GM13977 (cell line): ENCODE measurements at regions not wholly inside any gene's neighbourhood (a gene's known extent, or its start where the extent isn't known, plus 50 kb on each side); places are given as distances from the start of the nearest gene placed in this dataset.
"Not testable (repeated sequence)": the region's sequence is repeated elsewhere in the genome, so short reads cannot be mapped to it uniquely, and the experiment has no call there.

Source experiments
- DNase-seq: peaks from one replicate; pipeline ENCODE4 v3.0.0; 2012; ENCODE audit warnings: low spot score
- in situ Hi-C: fragments of 300-500 bp; cut with MboI; formaldehyde crosslinking; loops from one replicate; pipeline ENCODE4 v1.12.0; 2022; ENCODE audit warnings: low sequenced_read_pairs, low pct_unique_long_range_greater_than_20kb, mixed read lengths, inconsistent platforms; ENCODE audit not compliant: unreplicated experiment
- TF ChIP-seq, protein P1 (sequence below): IDR thresholded peaks from 2 replicates; pipeline ENCODE4 v1.5.1; 2012; ENCODE audit warnings: mild to moderate bottlenecking, control low read depth; ENCODE audit not compliant: insufficient read depth; ENCODE audit errors: extremely low read depth, missing control alignments

DNA sequence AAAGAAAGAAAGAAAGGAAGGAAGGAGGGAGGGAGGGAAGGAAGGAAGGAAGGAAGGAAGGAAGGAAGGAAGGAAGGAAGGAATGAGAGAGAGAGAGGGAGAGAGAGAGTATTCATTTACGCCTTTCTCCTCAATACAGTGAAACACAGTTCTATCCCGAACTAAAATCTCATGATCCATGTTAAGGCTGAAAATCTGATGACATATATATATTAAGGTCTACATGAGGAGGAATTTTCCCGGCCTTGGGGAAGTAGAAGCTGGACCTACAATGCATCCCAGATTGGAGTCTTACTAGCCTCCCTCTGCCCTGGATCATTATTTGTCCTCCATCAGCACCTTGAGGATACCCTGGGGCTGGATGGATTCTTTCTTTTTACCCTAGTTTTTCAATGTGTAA, 95.1 kb upstream of the DAPK1 start:
- DNase-seq: no peak
- in situ Hi-C loops: no loop called here
- TF ChIP-seq, protein P1, sequence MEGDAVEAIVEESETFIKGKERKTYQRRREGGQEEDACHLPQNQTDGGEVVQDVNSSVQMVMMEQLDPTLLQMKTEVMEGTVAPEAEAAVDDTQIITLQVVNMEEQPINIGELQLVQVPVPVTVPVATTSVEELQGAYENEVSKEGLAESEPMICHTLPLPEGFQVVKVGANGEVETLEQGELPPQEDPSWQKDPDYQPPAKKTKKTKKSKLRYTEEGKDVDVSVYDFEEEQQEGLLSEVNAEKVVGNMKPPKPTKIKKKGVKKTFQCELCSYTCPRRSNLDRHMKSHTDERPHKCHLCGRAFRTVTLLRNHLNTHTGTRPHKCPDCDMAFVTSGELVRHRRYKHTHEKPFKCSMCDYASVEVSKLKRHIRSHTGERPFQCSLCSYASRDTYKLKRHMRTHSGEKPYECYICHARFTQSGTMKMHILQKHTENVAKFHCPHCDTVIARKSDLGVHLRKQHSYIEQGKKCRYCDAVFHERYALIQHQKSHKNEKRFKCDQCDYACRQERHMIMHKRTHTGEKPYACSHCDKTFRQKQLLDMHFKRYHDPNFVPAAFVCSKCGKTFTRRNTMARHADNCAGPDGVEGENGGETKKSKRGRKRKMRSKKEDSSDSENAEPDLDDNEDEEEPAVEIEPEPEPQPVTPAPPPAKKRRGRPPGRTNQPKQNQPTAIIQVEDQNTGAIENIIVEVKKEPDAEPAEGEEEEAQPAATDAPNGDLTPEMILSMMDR: no peak

DNA sequence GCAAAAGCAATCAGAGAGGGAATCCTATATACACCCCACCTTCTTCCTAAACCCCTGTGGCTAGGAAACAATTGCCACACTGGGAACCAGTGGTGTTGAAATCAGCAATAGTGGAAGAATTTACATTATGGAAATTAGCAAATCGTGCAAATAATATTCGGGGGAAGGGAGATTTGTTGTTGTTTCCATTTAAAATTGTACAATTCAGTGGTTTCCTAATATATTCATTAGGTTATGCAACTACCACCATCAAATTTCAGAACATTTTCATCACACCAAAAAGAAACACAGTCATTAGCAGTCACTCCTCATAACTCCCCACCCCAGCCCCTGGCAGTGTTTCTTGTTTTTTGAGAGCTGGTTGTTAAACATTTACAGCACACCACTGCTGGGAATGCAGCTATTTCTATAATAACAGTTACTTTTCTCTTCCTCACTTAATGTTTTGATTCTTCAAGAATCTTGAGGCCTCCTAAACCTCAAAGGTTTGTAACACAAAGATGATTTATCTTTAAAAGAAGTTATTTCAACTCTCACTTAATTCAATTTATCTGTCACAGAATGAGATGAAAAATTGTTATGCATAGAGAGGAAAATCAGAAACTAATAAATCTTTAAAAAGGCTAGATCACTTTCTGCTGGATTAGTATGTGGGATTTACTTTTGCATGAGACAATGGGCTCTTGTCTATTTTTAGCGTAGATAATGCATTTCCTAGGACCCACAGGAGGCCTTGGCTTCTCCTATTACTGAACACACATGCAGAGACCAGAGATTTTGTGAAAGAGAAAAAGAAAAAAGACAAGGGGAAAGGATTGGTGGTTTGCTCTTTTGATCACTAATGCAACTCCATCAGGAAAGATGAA, 91.8 kb upstream of the DAPK1 start:
- in situ Hi-C loops: no loop called here
- TF ChIP-seq, protein P1: no peak
- DNase-seq: no peak

DNA sequence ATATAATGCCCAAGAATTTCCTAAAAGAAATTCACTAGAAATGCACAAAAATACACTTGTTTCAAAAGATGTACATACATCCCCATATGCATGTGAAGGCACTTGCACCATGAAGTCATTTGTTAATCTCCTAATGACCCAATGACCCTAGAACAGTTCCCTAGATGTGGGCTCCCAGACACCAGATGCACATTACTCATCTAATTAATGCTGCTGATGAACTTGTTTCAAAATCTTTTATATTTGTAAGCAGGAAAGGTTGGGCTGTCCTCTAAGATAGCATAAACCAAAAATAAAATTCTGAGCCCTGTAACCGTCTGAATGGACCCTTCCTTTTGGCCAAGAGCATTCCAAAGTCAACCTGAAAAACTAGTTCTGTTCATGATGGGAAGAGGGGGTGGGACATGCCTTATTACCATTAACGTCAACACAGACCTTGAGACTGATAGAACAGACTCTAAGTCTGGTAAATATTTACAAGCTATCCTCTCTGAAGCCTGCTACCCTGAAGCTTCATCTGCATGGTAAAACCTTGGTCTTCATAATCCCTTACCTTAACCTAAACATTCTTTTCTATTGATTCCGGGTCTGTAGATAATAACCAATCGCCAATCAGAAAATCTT, 91.0 kb upstream of the DAPK1 start:
- no peak for DNase-seq
- in situ Hi-C loops: no loop called here
- TF ChIP-seq, protein P1: no peak

DNA sequence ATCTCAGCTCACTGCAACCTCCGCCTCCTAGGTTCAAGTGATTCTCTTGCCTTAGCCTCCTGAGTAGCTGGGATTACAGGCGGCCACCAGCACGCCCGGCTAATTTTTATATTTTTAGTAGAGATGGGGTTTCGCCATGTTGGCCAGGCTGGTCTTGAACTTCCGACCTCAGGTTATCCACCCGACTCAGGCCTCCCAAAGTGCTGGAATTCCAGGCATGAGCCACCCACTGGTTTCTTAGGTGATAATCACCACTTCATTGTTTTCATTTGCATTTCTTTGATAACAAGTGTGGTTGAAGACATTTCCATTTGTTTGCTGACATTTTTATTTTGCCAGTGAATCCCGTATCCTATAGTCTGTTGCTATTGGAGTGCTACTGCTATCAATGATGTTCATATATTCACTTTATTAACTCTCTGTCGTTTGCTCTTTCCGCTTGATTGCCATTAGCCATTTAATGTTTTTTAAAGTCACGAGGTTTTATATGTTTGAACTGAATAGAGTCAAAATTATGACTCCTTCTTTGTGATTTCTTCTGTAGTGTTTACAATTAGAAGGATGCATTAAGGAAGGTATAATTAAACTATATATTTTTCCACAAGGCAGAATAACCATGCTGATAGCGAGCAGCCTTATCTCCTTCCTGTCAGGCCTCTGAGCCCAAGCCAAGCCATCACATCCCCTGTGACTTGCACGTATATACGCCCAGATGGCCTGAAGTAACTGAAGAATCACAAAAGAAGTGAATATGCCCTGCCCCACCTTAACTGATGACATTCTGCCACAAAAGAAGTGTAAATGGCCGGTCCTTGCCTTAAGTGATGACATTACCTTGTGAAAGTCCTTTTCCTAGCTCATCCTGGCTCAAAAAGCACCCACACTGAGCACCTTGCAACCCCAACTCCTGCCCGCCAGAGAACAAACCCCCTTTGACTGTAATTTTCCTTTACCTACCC, 87.3 kb upstream of the DAPK1 start:
- in situ Hi-C loops, DNase-seq: not testable (repeated sequence)

DNA sequence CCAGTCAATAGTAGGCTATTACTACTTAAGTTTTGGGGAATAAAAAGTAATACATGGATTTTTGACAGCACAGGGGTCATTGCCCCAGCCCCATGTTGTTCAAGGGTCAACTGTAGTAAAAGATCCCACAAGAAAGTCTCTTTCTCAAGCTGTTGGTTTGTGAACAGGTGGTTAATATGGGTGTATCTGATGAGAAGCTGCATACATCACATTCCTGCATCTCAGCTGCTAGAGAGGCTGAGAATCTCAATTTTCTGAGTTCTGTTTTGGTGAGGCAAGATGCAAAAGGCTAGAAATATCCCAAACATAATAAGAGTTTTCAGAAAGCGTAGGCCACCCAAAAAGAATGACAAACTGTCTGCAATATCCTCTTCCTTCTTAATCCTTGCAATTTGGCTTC, 76.8 kb upstream of the DAPK1 start:
- in situ Hi-C loops: no loop called here
- no peak for DNase-seq
- TF ChIP-seq, protein P1: no peak

DNA sequence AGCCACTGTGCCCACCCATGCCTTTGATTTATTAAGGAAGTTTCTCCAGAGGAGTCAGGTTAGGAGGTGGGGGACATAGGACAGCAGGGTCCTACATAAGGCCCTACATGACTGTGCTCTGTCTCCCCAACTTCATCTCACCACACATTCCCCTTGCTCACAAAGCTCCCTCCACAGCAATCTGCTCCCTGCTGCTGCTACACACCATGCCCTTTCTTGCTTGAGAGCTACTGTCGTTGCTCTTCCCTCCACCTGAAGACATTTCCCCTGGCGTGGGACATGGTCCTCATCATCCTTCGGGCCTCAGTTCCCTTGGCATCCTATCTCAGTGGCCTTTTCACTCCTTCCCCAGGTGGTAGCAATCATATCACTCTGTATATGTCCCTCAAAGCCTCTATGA, 75.9 kb upstream of the DAPK1 start:
- in situ Hi-C loops: no loop called here
- TF ChIP-seq, protein P1: no peak
- DNase-seq: no peak

DNA sequence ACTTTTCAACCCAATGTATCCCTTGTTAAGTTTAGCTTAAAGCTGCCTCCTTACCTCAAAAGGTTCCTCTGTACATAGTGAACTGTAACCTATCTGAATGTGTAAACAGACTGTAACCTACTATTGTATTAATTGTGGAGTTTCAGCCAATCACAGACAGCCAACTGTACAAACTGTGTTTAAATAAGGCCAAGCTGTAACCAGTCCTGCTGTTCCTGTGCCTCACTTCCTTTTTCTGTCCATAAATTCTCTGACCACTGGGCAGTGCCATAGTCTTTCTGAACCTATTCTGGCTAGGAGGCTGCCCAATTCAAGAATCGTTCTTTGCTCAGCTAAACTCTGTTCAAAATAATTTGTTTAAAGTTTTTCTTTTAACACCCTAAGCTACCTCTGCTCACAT, 74.7 kb upstream of the DAPK1 start:
- in situ Hi-C loops: no loop called here
- DNase-seq: no peak
- TF ChIP-seq, protein P1: no peak

DNA sequence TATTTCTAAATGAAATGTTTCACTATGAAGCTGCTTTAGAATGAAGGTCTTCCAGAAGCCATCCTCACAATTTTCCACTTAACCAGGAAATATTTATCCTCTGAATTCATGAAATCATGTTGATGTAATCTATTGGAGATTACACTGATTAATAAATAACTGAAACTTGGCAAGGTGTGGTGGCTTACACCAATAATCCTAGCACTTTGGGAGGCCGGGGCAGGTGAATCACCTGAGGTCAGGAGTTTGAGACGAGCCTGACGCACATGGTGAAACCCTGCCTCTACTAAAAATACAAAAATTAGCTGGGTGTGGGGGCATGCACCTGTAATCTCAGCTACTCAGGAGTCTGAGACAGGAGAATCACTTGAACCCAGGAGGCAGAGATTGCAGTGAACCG, 73.8 kb upstream of the DAPK1 start:
- in situ Hi-C loops: not testable (repeated sequence)

More for the DNA sequence above, 73.8 kb upstream of the DAPK1 start:
- DNase-seq: not testable (repeated sequence)
